Stomach (tissue), 4 donors: ENCODE measurements at regions not wholly inside any gene's neighbourhood (a gene's known extent, or its start where the extent isn't known, plus 50 kb on each side); places are given as distances from the start of the nearest gene placed in this dataset.

Source experiments
- EP300 ChIP-seq: sonication (generic); formaldehyde crosslinking; IDR thresholded peaks from one replicate; pipeline ENCODE4 v1.6.1; 2017; ENCODE audit warnings: antibody characterized with exemption
- POLR2A ChIP-seq, 4 donors: fragments of 450-650 bp; IDR thresholded peaks; one replicate each; pipeline ENCODE4 v1.6.1; 2016; ENCODE audit warnings: antibody characterized with exemption in 4 of 4, control low read depth in 2 of 4, mild to moderate bottlenecking in 1 of 4, moderate library complexity in 1 of 4
- POLR2AphosphoS5 ChIP-seq, 3 donors: sonication (generic); formaldehyde crosslinking; IDR thresholded peaks; one replicate each; pipeline ENCODE4 v1.6.1; 2016; ENCODE audit warnings: antibody characterized with exemption in 3 of 3
- TF ChIP-seq, protein P1 (sequence below), 7 experiments: fragments of 450-650 bp in 4 of 7; fragments of 200-600 bp in 3 of 7; sonication (generic) in 3 of 7; IDR thresholded peaks; one replicate each; pipeline ENCODE4 v1.5.1; 2016 to 2019; ENCODE audit warnings: antibody characterized with exemption in 7 of 7, control low read depth in 2 of 7, mild to moderate bottlenecking in 1 of 7

DNA sequence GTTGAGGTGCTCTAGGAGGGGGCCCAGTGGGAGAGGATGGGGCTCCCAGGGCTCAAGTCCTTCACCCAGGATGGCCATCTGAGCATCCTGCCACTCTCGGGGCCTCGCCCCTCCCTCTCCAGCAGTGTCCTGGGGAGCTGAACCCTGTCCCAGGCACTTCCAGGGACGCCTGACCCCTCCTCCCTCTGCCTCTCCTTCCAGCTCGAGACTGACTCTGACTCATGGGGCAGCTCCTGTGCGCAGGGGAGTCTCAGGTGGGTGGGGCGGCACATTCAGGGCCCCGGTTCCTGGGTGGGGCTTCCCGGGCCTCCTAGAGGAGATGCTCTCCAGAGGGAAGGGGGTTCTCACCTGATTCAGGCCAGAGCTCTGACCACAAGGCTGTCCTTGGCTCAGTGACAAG, 77.1 kb upstream of the IGLL5 start:
- TF ChIP-seq, protein P1, sequence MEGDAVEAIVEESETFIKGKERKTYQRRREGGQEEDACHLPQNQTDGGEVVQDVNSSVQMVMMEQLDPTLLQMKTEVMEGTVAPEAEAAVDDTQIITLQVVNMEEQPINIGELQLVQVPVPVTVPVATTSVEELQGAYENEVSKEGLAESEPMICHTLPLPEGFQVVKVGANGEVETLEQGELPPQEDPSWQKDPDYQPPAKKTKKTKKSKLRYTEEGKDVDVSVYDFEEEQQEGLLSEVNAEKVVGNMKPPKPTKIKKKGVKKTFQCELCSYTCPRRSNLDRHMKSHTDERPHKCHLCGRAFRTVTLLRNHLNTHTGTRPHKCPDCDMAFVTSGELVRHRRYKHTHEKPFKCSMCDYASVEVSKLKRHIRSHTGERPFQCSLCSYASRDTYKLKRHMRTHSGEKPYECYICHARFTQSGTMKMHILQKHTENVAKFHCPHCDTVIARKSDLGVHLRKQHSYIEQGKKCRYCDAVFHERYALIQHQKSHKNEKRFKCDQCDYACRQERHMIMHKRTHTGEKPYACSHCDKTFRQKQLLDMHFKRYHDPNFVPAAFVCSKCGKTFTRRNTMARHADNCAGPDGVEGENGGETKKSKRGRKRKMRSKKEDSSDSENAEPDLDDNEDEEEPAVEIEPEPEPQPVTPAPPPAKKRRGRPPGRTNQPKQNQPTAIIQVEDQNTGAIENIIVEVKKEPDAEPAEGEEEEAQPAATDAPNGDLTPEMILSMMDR (IDR thresholded peaks at IDR 0.05): no peak
- TF ChIP-seq POLR2A (IDR thresholded peaks at IDR 0.05) (no peak), POLR2AphosphoS5 (IDR thresholded peaks at IDR 0.05) (no peak), EP300 (no peak)
